ENCODE measurements at regions not wholly inside any gene's neighbourhood (a gene's known extent, or its start where the extent isn't known, plus 50 kb on each side); places are given as distances from the start of the nearest gene placed in this dataset.

- no peak for TF ChIP-seq ZNF837 (tag by site-specific recombination; IDR thresholded peaks at IDR 0.05)
These were observed 97.2 kb downstream of the TDRD15 start (continued) for GRCh38 chr2:21220930-21221329.

- Histone ChIP-seq H3K9me3 (ENCODE audit: control insufficient read depth, insufficient read depth, low read depth, low read length) (no peaks in the 10 kb centered on the region), H3K36me3 (ENCODE audit: control insufficient read depth in 2 of 2, insufficient read depth in 1 of 2, low read length in 2 of 2) (no peaks in the 10 kb centered on the region), H3K27ac (ENCODE audit: extremely low read depth, low read depth, low read length) (no peak overlapping the region), H3K4me3 (ENCODE audit: low read depth, low read length) (no peak overlapping the region), H3K4me1 (ENCODE audit: control insufficient read depth, insufficient read depth, low read length) (no peaks in the 10 kb centered on the region)
- CTCF ChIA-PET = no interaction called here
- no peak for TF ChIP-seq ZNF701 (tag by site-specific recombination; IDR thresholded peaks at IDR 0.05)
- TF ChIP-seq ZNF791 (tag by site-specific recombination; IDR thresholded peaks at IDR 0.05) = no peak
- TF ChIP-seq ZNF501 (tag by site-specific recombination; IDR thresholded peaks at IDR 0.05) = no peak
- TF ChIP-seq ZNF600 (tag by site-specific recombination; IDR thresholded peaks at IDR 0.05) = no peak
- TF ChIP-seq ZNF768 (tag by site-specific recombination; IDR thresholded peaks at IDR 0.05) = no peak
- TF ChIP-seq ZNF677 (tag by site-specific recombination; IDR thresholded peaks at IDR 0.05) = no peak
- TF ChIP-seq ZNF521 (tag by site-specific recombination; IDR thresholded peaks at IDR 0.05) = no peak
- no peak for TF ChIP-seq ZNF175 (tag by site-specific recombination; IDR thresholded peaks at IDR 0.05)
- no peak for TF ChIP-seq ZBTB26 (tag by site-specific recombination; optimal IDR thresholded peaks at IDR 0.05)
- no peak for TF ChIP-seq ZNF211 (tag by site-specific recombination; IDR thresholded peaks at IDR 0.05; ENCODE audit: low read depth)
- no peak for TF ChIP-seq ZBTB49 (tag by site-specific recombination; IDR thresholded peaks at IDR 0.05; ENCODE audit: low read depth)
- TF ChIP-seq SP3 (tag by site-specific recombination; IDR thresholded peaks at IDR 0.05) = no peak
- TF ChIP-seq ZNF549 (tag by site-specific recombination; IDR thresholded peaks at IDR 0.05) = no peak
- TF ChIP-seq ZNF266 (tag by site-specific recombination; IDR thresholded peaks at IDR 0.05; ENCODE audit: low read depth) = no peak
- TF ChIP-seq BCL11B (tag by site-specific recombination; IDR thresholded peaks at IDR 0.05; ENCODE audit: low read depth) = no peak
- no peak for TF ChIP-seq KLF10 (tag by site-specific recombination; IDR thresholded peaks at IDR 0.05)
- no peak for TF ChIP-seq GLIS1 (tag by site-specific recombination; IDR thresholded peaks at IDR 0.05)
- POLR2A ChIA-PET = no interaction called here
These were observed 99.8 kb downstream of the TDRD15 start for GRCh38 chr2:21223618-21224017.

DNA sequence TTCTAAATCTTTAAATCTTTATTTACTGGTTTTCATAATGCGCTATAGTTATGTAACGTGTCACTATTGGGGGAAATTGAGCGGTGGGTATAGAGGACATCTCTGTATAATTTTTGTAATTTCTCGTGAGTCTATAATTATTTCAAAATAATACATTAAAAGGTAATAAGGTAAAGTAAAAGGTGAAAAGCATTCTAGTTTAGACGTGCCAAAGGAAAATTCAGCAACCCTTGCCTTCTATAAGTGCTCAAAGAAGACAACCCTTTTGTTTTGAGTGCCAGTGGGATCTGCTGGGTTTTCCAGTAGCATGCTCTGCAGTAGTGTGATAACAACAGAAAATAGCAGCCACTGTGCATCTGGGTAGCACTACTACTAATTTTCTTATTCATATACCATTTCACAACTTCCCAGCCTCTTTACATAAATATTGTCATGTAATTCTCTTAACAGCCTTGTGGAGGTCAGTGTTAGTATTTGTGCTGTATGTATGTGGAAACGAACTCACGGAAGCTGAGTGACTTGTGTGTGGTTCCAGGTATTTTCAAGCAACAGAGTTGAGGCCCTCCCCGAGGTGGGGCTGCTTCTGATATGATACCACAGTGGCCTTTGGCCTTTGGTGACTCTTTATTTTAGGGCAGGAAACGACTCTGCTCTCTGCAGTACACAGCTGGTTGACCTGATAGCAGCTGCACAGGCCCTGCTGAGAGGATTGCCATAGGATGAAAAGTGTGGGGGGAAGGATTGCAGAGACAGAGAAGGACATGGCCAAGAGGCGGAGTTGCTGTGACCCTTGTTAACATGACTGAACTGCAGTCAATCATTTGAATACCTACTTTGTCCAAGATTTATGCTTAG, 104.5 kb downstream of the TDRD15 start:
- H3K36me3 ChIP-seq (ENCODE audit: control insufficient read depth in 2 of 2, insufficient read depth in 1 of 2, low read length in 2 of 2) = no peaks in the 10 kb centered on the region
- H3K4me1 ChIP-seq (ENCODE audit: control insufficient read depth, insufficient read depth, low read length) = no peaks in the 10 kb centered on the region
- no peaks in the 10 kb centered on the region for H3K9me3 ChIP-seq (ENCODE audit: control insufficient read depth, insufficient read depth, low read depth, low read length)
- TF ChIP-seq ZNF830 (tag by site-specific recombination; IDR thresholded peaks at IDR 0.05; ENCODE audit: low read depth) (no peak), ZNF266 (tag by site-specific recombination; IDR thresholded peaks at IDR 0.05; ENCODE audit: low read depth) (no peak), ZNF184 (tag by site-specific recombination; IDR thresholded peaks at IDR 0.05) (no peak), ZNF626 (tag by site-specific recombination; IDR thresholded peaks at IDR 0.05) (no peak), BCL11A (tag by site-specific recombination; IDR thresholded peaks at IDR 0.05; ENCODE audit: low read depth) (no peak), ZNF202 (tag by site-specific recombination; IDR thresholded peaks at IDR 0.05; ENCODE audit: borderline replicate concordance) (no peak), ZNF560 (tag by site-specific recombination; IDR thresholded peaks at IDR 0.05; ENCODE audit: borderline replicate concordance) (no peak), ZNF610 (tag by site-specific recombination; IDR thresholded peaks at IDR 0.05; ENCODE audit: borderline replicate concordance) (no peak)
- TF ChIP-seq, protein P1, sequence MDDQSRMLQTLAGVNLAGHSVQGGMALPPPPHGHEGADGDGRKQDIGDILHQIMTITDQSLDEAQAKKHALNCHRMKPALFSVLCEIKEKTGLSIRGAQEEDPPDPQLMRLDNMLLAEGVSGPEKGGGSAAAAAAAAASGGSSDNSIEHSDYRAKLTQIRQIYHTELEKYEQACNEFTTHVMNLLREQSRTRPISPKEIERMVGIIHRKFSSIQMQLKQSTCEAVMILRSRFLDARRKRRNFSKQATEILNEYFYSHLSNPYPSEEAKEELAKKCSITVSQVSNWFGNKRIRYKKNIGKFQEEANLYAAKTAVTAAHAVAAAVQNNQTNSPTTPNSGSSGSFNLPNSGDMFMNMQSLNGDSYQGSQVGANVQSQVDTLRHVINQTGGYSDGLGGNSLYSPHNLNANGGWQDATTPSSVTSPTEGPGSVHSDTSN (CRISPR knock-in tag; IDR thresholded peaks at IDR 0.05) = no peak
- CTCF ChIA-PET = no interaction called here
- POLR2A ChIA-PET = no interaction called here
- H3K27ac ChIP-seq (ENCODE audit: extremely low read depth, low read depth, low read length) = no peak overlapping the region
- no peak overlapping the region for H3K4me3 ChIP-seq (ENCODE audit: low read depth, low read length)

Measured in HEK293 (cell line).